ENCODE measurements at regions not wholly inside any gene's neighbourhood (a gene's known extent, or its start where the extent isn't known, plus 50 kb on each side); places are given as distances from the start of the nearest gene placed in this dataset.

DNA sequence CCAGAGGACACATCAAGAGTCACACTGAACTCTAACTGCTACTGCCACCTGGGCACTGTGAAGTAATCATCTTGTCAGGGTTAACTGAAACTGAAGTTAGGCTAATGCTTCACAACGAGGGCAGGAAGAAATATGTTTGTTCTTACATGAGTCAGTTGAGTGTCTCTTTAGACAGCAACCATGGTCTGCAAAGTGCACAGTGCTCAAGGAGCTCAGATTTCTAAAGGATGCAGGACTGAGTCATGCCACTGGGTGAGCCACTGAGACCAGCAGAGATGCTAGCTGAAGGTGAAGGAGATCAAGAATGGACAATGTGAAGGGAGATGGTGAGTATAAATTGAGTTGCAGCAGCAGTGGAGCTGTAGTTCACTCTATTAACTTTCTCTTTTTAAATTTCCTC is 76.0 kb upstream of the CTTNBP2 start:
- no peak overlapping the region for H3K4me3 ChIP-seq
- H3K4me1 ChIP-seq, result no peaks in the 10 kb centered on the region
- ATAC-seq (no peak), DNase-seq (no peak)
- no peak overlapping the region for H3K27ac ChIP-seq
- H3K36me3 ChIP-seq, result no peaks in the 10 kb centered on the region
- no peaks in the 10 kb centered on the region for H3K27me3 ChIP-seq
- 54 to 70% (median 61%) methylated on average over 1 of the region's 1 CpG for WGBS, 4 donors
- H3K9me3 ChIP-seq, result peaks cover 0 to 11% (median 0%) of the 10 kb centered on the region in 12 donors
- intact Hi-C loops (cut with DNase I), result no loop called here
- TF ChIP-seq CTCF (IDR thresholded peaks at IDR 0.05) (no peak), POLR2A (IDR thresholded peaks at IDR 0.05) (no peak)

DNA sequence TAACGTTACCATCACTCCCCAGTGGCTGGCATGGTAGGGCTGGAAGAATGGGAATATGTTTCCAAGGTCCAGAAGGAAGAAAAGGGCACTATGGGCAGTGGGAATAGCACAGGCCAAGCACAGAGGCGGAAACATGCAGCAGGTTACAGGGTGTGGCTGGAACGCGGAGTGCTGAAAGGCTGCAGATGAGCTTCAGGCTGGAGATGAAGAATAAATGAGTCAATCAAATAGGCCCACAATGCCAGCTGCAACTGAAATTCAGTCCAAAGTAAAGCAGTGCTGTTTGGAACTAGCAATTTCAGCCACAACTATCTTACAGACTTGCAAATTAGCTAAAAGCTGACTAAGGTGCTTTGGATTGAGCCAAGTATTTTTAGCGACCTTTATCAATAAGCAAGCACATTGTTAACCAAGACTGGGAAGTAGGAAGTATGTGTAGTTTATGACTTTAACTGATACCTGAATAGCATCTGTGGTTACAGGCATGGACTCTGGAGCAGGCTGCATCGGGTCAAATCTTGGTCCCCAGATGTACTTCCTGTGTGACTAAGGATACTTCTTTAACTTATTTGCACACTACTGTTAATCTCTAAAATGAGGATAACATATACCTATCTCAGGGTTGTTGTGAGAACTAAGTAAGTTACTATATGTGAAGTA is 77.5 kb upstream of the CTTNBP2 start:
- ATAC-seq (no peak), DNase-seq (no peak)
- H3K4me3 ChIP-seq, result no peak overlapping the region
- peaks cover 0 to 14% (median 0%) of the 10 kb centered on the region in 12 donors for H3K9me3 ChIP-seq
- H3K36me3 ChIP-seq, result no peaks in the 10 kb centered on the region
- no peaks in the 10 kb centered on the region for H3K4me1 ChIP-seq
- 72 to 81% (median 77%) methylated on average over 6 of the region's 6 CpGs for WGBS, 4 donors
- TF ChIP-seq POLR2A (IDR thresholded peaks at IDR 0.05), result no peak
- TF ChIP-seq CTCF (IDR thresholded peaks at IDR 0.05), result no peak
- intact Hi-C loops (cut with DNase I), result no loop called here
- no peak overlapping the region for H3K27ac ChIP-seq
- no peaks in the 10 kb centered on the region for H3K27me3 ChIP-seq

DNA sequence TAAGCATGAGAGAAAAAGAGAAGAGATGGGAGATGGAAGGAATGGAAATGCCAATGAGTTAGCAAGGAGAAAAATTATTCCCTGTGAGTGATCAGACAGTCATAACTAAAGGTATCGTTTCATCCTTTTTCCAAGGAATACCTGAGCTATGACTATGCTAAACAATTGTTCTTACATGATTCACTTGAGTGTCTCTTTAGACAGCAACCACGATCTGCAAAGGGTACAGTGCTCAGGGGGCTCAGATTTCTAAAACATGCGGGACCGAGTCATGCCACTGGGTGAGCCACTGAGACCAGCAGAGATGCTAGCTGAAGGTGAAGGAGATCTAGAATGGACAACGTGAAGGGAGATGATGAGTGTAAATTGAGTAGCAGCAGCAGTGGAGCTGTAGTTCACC is 78.0 kb upstream of the CTTNBP2 start:
- Histone ChIP-seq H3K36me3 (no peaks in the 10 kb centered on the region), H3K4me3 (no peak overlapping the region), H3K9me3 (peaks cover 0 to 14% (median 0%) of the 10 kb centered on the region in 12 donors), H3K27me3 (peaks cover 0 to 5% (median 0%) of the 10 kb centered on the region in 9 donors), H3K27ac (no peak overlapping the region), H3K4me1 (no peaks in the 10 kb centered on the region)
- intact Hi-C loops (cut with DNase I), result no loop called here
- 77 to 83% (median 82%) methylated on average over 5 of the region's 5 CpGs for WGBS, 4 donors
- TF ChIP-seq POLR2A (IDR thresholded peaks at IDR 0.05) (no peak), CTCF (IDR thresholded peaks at IDR 0.05) (no peak)
- DNase-seq, result no peak
- no peak for ATAC-seq

DNA sequence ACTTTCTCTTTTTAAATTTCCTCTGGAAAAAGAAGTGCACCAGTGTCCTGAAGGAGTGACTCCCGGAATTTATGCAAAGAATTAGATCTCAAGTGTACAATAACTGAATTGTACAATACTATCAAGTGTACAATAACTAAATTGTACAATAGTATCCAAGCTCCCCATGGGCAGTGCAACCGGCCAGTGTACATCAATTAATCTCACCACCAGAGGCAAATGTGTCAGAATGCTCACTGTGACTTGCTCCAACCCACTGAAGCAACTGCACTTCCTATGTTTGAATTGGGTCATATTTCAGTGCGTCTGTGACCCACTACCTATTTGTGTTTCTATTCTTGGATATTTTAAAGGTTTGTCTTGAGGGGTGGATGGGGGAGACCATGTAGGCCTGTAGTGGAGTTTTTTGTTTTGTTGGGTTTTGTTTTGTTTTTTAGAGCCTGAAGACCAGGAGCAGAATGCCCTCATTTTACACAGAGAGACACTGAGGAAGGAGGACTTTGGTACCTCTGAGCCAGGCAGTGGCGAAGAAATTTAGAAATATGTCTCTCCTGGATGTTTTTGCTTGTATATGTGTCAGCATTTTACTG is 78.5 kb upstream of the CTTNBP2 start:
- Histone ChIP-seq H3K4me3 (no peak overlapping the region), H3K36me3 (no peaks in the 10 kb centered on the region), H3K9me3 (peaks cover 0 to 14% (median 0%) of the 10 kb centered on the region in 12 donors), H3K4me1 (no peaks in the 10 kb centered on the region), H3K27ac (no peak overlapping the region), H3K27me3 (peaks cover 0 to 6% (median 0%) of the 10 kb centered on the region in 9 donors)
- ATAC-seq (no peak), DNase-seq (no peak)
- intact Hi-C loops (cut with DNase I), result no loop called here
- TF ChIP-seq CTCF (IDR thresholded peaks at IDR 0.05) (no peak), POLR2A (IDR thresholded peaks at IDR 0.05) (no peak)
- WGBS, 4 donors, result 74 to 89% (median 81%) methylated on average over 4 of the region's 4 CpGs
